Stromal cell of bone marrow (primary cell): ENCODE measurements at regions not wholly inside any gene's neighbourhood (a gene's known extent, or its start where the extent isn't known, plus 50 kb on each side); places are given as distances from the start of the nearest gene placed in this dataset.
"Not testable (repeated sequence)": the region's sequence is repeated elsewhere in the genome, so short reads cannot be mapped to it uniquely, and the experiment has no call there.

Experiments used
- DNase-seq: peaks from one replicate; pipeline ENCODE4 v3.0.0-alpha.2; 2012; ENCODE audit warnings: low read depth

DNA sequence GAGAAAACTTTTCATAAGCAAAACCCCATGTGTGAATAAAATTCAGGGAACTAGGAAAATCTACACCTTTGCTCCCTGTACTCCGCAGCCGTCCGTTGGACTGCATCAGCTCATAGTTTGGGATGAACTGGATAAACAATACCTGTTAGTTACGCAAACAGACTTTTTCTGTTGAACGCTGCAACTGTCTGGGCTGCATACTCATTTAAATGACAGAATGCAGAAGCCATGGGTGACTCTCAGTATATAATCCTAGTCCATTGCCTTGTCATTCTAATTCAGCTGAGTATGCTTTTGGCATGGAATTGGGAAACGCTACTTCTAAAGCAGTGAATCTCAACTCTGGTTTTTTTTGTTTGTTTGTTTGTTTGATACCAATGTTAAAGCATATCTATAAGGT lies 151.6 kb downstream of the SLITRK1 start:
- DNase-seq, result no peak

- no peak for DNase-seq
Observed at GRCh38 chr13:83722443-83722842, 159.8 kb downstream of the SLITRK1 start.

DNA sequence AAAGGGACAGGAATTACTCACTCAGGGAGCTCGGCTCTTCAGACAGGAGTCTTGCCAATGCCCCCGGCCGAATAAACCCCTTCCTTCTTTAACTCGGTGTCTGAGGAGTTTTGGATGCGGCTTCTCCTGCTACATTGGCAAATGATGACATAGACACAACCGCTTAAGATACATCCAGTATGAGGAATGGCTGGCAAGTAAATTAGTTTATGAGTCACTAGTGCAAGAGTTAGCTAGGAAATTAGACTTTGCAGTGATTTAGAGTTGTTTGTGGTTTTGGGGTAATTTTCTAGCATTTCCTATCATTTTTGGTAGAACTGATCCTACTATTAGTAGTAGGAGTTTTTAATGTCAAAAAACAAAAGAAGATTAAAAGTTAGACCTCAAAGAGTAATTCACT lies 166.2 kb downstream of the SLITRK1 start:
- DNase-seq, result peak; percentile 14

GRCh38 chr13:83714236-83714635 lies 168.0 kb downstream of the SLITRK1 start:
- DNase-seq, result no peak

GRCh38 chr13:83710133-83710515 lies 172.2 kb downstream of the SLITRK1 start:
- no peak for DNase-seq

- no peak for DNase-seq
Observed at GRCh38 chr13:83709426-83710132, 172.7 kb downstream of the SLITRK1 start.

GRCh38 chr13:83702021-83702420 lies 180.3 kb downstream of the SLITRK1 start:
- no peak for DNase-seq

- DNase-seq, result no peak
Observed at GRCh38 chr13:83692800-83693199, 189.5 kb downstream of the SLITRK1 start.

GRCh38 chr13:83691966-83692365 lies 190.3 kb downstream of the SLITRK1 start:
- DNase-seq, result no peak

DNA sequence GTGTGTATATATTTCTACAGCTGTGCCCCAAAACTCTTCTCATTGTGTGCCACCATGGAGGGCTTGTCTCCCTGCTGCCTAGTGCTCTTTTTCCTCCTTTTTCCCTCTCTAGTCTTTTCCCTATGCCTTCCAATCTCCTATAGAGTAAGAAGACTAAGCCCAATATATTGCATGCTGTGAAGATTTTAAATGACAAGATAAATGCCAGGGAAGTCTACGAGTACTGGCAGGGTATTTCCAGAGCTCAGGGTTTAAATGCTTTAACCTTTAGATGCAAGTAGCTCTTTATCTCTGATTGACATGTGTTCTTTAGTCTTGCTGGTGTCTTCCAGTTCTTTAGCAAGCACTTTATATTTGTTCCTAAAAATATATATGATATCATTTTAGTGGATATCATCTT lies 200.7 kb downstream of the SLITRK1 start:
- DNase-seq, result no peak

DNA sequence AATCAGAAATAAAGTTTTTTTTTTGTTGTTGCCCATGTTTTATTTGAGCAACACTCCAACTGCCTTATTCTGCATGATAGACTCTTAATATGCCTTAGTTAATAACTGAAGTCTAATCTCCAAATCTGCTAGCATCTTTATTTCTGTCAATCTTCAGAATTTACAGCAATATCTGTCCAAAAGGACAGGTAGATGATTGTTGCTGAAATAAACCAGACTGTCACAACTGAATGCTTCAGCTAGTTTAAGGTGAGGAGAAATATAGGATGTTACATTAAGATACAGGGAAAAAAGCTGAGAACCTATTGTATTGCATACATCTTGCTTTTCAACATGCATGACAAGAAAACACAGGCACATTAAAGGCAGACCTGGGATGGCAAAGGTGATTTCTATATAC lies 204.3 kb downstream of the SLITRK1 start:
- DNase-seq, result no peak

- DNase-seq, result no peak
Observed at GRCh38 chr13:83672612-83673011, 209.7 kb downstream of the SLITRK1 start.

GRCh38 chr13:83667606-83668005 lies 214.7 kb downstream of the SLITRK1 start:
- no peak for DNase-seq

GRCh38 chr13:83666141-83666540 lies 216.1 kb downstream of the SLITRK1 start:
- DNase-seq, result no peak

DNA sequence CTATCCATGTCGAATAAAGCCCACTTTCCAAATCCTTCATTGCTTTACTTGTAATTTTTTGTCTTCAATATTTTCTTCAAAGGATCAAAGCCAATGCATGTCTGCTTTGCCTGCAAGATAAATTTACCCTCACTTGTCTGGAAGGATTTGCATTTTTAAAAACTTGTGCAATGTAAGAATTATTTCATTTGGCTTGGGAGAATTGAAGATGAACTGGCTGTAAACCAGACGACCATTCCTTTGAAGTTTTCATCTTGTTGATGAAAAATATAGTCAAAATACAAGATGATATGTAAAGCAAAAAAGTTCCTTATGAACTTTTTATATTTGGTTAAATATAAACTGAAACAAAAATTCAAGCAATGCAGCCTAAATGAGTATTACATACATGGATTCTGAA lies 225.0 kb downstream of the SLITRK1 start:
- DNase-seq, result no peak

DNA sequence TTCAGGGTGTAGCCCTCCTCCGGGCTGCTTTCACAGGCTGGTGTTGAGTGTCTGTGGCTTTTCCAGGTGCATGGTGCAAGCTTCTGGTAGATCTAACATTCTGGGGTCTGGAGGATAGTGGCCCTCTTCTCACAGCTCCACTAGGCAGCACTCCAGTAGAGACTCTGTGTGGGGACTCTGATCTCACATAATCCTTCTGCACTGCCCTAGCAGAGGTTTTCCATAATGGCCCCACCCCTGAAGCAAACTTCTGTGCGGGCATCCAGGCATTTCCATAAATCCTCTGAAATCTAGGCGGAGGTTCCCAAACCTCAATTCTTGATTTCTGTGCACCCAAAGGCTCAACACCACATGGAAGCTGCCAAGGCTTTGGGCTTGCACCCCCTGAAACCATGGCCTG lies 239.7 kb downstream of the SLITRK1 start:
- not testable (repeated sequence) for DNase-seq

- DNase-seq, result no peak
Observed at GRCh38 chr13:83634601-83635000, 247.7 kb downstream of the SLITRK1 start.

DNA sequence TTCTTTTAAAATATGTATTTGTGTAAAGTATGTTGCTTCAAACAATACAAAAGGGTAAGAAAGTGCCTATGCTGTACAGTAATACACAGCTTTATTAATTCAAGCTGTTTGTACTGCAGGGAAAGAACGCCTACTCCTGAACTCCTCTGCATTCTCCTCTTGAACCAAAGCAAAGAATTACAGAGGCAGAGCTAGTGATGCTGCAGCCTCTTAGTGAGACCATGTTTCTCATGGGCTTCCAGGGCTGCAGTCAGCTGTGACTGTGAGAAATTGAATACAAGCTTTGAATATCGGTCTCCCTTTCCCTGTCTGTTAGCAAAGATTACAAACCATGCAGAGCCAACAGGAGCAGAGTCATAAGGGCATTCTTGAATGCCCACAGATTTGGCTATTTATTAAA lies 248.5 kb downstream of the SLITRK1 start:
- no peak for DNase-seq

DNA sequence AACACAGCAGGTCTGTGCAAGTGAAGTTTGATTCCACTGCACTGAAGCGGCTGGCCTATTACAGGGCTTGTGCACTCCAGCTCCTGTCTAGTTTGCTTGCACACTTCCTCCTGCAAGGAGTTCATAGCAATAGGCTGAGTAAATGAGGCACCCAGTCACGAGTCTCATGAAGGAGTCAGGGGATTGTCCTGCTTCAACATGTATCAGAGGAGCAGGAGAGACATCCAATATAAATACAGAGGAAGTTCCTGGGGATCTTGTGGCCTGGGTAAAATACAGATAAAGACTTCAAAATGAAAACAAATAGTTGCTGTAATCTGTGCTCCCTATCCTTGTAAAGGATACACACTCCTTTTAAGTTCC lies 259.9 kb downstream of the SLITRK1 start:
- no peak for DNase-seq

DNA sequence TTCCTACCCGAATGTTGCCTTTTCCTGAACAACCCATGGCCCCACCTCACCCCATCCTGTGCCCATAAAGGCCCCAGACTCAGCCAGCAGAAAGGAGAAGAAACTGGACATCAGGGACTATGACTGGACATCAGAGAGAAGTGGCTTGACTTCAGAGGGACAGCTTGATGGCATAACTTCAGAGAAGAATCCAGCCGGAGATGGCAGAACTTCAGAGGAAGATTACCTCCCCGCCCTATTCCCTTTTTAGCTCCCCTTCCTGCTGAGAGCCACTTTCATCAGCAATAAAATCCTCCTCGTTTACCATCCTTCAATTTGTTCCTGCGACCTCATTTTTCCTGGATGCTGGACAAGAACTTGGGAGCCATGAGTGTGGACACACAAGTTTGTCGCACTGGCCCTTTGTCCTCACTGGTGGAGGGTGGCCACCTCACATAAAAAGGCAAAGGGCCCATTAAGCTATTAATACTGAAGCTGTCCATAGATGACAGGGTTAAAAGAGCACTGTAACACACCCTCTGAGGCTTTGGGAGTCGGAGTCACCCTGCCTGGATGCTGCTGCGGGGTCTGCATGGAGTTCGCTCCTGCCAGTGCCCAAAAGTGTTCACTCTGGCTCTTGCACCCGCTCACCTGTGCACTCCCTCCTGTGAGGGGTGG lies 260.4 kb downstream of the SLITRK1 start:
- DNase-seq, result no peak

DNA sequence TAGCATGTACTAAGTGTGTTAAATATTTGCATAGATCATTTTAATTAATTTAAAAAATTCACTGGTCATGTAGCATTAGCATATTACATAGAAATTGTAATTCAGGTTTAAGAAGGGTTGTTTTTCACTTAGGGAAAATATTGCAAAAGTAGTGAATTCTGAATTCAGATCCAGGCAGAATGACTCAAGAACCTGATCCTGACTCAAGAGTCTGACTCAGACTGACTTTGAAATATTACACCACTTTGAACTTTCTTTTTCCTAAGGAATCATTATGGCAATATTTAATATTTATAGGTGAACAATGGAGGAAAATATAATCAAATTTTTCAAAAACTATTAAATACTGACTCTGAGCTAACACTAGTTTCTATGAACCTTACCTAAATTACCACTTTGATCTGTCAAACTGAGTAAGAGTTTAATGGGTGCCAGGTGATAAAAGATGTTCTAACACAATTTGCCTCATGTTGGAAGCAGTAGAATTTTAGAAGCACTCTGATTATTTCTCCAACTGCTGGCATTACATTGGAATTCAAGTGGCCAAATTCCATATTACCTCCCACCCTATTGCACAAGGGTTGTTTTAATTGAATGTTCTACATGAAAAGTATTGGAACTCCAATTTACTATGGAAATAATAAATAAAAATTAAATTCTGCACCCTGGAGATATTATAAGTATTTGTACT lies 261.6 kb downstream of the SLITRK1 start:
- DNase-seq, result peak; percentile 63

DNA sequence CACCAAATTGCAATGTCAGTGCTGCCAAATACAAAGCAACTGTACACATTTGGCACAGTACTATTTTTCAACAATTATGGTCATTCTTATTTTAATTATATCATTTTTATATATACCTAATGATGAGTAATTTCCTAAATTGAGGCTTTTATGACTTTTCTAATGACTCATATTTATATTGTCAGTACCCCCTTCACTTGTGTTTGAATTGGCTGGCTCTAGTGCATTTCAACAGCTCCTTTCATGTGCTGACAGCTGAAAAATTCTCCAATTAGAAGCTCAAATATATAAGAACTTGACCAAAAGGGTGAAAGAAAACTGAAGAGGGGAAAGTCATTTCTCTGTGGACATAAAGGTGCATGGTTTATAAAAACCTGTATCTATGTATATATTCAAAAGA lies 263.3 kb downstream of the SLITRK1 start:
- DNase-seq, result peak; percentile 58

GRCh38 chr13:83613524-83613923 lies 268.8 kb downstream of the SLITRK1 start:
- DNase-seq, result no peak
